ENCODE measurements at regions not wholly inside any gene's neighbourhood (a gene's known extent, or its start where the extent isn't known, plus 50 kb on each side); places are given as distances from the start of the nearest gene placed in this dataset.

- no peak for TF ChIP-seq RCOR1 (IDR thresholded peaks at IDR 0.05; ENCODE audit: borderline replicate concordance in 1 of 2, low read depth in 2 of 2, low read length in 2 of 2)
- TF ChIP-seq PHB2 (IDR thresholded peaks at IDR 0.05; ENCODE audit: low read depth) = no peak
Observed at GRCh38 chr3:79976466-79976865, 208.7 kb upstream of the ROBO1 start (continued).

GRCh38 chr3:79973917-79974595 is 206.3 kb upstream of the ROBO1 start:
- no peaks in the 10 kb centered on the region for H3K36me3 ChIP-seq (ENCODE audit: control insufficient read depth, insufficient read depth, low read length)
- TF ChIP-seq SREBF1 (IDR thresholded peaks at IDR 0.05; ENCODE audit: borderline replicate concordance, low read depth, low read length) = no peak
- no peak for TF ChIP-seq PREB (CRISPR knock-in tag; IDR thresholded peaks at IDR 0.05)
- TF ChIP-seq ZBTB5 (IDR thresholded peaks at IDR 0.05) = no peak
- no peak for TF ChIP-seq ELF1 (tag; IDR thresholded peaks at IDR 0.05)
- TF ChIP-seq E2F4 (CRISPR knock-in tag; IDR thresholded peaks at IDR 0.05; ENCODE audit: low read depth) = no peak
- TF ChIP-seq MITF (IDR thresholded peaks at IDR 0.05) = no peak
- TF ChIP-seq CREB5 (CRISPR knock-in tag; IDR thresholded peaks at IDR 0.05) = no peak
- TF ChIP-seq POLR3G (IDR thresholded peaks at IDR 0.05; ENCODE audit: extremely low read depth, insufficient read length, insufficient replicate concordance) = no peak
- TF ChIP-seq SRSF1 (IDR thresholded peaks at IDR 0.05; ENCODE audit: low read depth, low read length) = no peak
- TF ChIP-seq EP400 (IDR thresholded peaks at IDR 0.05) = no peak
- H3K79me2 ChIP-seq (ENCODE audit: control insufficient read depth, insufficient read depth, low read length) = no peaks in the 10 kb centered on the region
- DNase-seq (ENCODE audit: extremely low read depth in 1 of 4, low spot score in 3 of 4) = no peak
- H3K27me3 ChIP-seq (ENCODE audit: control insufficient read depth in 2 of 2, insufficient read depth in 2 of 2, low read length in 2 of 2) = no peaks in the 10 kb centered on the region
- CTCF ChIA-PET (ENCODE audit: low intra/inter-chr PET ratio) = no interaction called here
- BruUV-seq (replicated peaks) = no TSS peak
- no peak overlapping the region for H3K27ac ChIP-seq (ENCODE audit: extremely low read depth, low read depth, low read length)
- no peak for FAIRE-seq
- H3K9me3 ChIP-seq (replicated peaks; ENCODE audit: control insufficient read depth, insufficient read depth, low read depth, low read length) = no peaks in the 10 kb centered on the region
- in situ Hi-C loops (cut with MboI) = no loop called here
- ATAC-seq = no peak
- H3K4me1 ChIP-seq (replicated peaks in 1 of 2; ENCODE audit: control insufficient read depth in 2 of 2, insufficient read depth in 2 of 2, low read length in 2 of 2) = no peaks in the 10 kb centered on the region
- intact Hi-C loops (cut with micrococcal nuclease) = no loop called here
- H2AFZ ChIP-seq (ENCODE audit: low read depth, low read length) = no peak overlapping the region
- 0% methylated on average over 4 of the region's 5 CpGs for WGBS (ENCODE audit: insufficient coverage, low coverage, missing lambda C conversion rate)
- H3K9ac ChIP-seq (ENCODE audit: insufficient read depth in 1 of 2, low read depth in 2 of 2, low read length in 2 of 2) = no peak overlapping the region
- H3K9me1 ChIP-seq (ENCODE audit: control insufficient read depth, insufficient read depth, low read length) = no peaks in the 10 kb centered on the region
- no peak overlapping the region for H3K4me2 ChIP-seq (ENCODE audit: insufficient read depth, low read length)
- POLR2A ChIA-PET = no interaction called here
- no peaks in the 10 kb centered on the region for H4K20me1 ChIP-seq (replicated peaks; ENCODE audit: control insufficient read depth, insufficient read depth, low read length)
- H3K4me3 ChIP-seq = no peak overlapping the region

Measured in K562 (cell line).